DMS53 treated with DMSO at 0.1 percent for 48 hours (cell line): ENCODE measurements at regions not wholly inside any gene's neighbourhood (a gene's known extent, or its start where the extent isn't known, plus 50 kb on each side); places are given as distances from the start of the nearest gene placed in this dataset.
A peak's percentile ranks its signal among the peaks of the same experiment; 100 is the strongest.

ENCODE experiments used
- DNase-seq: peaks from one replicate; lab custom pipeline; 2025; ENCODE audit not compliant: unreplicated experiment; lab: John Stamatoyannopoulos, UW

DNA sequence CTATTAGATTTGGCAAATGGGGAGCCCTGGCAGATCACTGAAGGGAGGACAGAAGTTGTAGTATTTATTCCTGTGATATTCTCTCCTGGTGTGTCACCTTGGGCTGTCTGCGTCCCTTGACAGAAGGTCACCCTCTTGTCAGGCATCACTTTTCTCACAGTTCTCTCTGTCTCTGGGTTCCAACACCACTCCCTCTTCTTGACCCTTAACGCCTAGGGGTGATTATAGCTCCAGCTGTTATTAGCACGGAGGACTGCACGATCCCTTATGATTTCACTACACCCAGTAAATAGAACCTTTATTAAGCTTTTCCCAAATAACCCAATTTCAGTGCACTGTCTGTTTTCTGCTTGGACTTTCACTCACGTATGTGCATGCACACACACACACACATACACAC is 166.3 kb upstream of the TNP1 start:
- DNase-seq, result no peak

DNA sequence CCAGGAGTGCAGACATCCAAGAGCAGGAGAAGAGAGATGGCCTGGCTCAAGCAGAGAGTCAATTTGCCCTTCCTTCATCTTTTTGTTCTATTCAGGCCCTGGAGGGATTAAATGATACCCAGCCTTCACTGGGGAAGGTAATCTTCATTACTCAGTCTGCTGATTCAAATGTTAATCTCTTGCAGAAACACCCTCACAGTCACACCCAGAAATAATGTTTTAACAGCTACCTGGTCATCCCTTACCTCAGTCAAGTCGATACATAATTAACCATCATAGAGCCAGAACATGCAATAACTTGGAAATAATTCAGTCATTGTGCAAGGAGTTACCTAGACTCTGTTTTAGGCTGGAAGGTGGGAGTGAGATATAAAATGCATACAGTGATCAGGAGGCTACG is 163.7 kb upstream of the TNP1 start:
- DNase-seq, result no peak

DNA sequence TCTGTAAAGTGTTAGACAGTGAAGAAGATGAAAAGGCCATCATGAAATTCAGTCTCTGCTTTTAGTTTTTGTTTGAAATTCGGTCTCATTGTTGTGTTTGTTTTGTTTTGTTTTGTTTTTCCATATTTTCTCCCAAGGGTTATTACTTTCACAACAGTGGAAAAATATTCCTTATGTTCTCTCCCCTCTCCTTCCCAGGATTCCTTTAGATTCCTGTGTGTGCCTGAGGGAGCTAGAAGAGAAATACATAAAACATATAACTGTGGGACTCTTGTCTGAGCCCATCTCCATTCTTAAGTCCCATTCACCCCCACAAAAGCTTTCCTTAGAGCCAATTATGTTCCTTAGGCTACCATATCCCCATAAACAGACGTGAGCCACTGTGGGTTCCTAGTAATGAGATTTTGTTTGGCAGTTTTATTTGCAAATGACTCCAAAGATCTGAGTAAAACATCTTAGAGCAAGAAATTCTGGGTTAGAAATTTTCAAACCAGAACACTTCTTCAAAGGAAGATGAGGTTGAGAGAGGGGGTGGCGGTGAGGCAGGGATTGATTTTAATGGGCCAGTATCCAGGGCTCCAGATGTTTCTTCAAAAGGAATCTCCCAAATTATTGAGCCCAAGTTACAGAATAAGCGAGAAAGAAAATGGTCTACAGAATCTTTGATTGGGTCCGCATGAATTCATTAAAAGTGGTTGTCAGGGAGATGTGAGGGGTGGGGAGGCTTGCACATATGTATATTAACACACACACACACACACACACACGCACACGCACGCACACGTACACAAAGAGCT is 157.8 kb upstream of the TNP1 start:
- DNase-seq, result no peak

DNA sequence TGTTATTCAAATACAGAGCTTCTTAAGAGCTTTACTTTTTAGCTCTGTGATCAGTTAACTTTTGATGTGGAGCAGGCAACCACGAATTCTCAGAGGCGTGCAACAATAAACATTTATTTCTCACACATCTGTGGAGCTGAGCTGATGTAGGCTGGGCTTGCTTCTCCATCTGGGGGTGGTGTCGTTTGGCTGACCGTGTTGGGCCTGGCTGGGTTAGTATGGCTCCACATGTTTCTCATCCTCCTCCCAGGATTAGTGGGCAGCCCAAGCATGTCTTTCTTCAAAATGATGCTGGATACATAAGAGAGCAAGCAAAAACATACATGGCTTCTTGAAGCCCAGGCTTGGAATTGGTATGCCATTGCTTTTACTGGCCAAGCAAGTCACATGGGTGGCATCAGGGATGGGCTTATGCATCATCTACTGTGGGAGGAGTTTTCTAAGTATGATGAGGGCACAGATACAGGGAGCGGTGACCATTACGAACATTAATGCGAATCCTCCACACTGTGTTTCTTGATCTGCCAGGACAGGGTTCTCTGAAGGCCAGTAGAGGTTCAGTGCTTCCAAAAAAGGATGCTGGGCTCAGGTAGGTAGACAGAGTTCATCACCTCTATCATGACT is 157.0 kb upstream of the TNP1 start:
- no peak for DNase-seq

DNA sequence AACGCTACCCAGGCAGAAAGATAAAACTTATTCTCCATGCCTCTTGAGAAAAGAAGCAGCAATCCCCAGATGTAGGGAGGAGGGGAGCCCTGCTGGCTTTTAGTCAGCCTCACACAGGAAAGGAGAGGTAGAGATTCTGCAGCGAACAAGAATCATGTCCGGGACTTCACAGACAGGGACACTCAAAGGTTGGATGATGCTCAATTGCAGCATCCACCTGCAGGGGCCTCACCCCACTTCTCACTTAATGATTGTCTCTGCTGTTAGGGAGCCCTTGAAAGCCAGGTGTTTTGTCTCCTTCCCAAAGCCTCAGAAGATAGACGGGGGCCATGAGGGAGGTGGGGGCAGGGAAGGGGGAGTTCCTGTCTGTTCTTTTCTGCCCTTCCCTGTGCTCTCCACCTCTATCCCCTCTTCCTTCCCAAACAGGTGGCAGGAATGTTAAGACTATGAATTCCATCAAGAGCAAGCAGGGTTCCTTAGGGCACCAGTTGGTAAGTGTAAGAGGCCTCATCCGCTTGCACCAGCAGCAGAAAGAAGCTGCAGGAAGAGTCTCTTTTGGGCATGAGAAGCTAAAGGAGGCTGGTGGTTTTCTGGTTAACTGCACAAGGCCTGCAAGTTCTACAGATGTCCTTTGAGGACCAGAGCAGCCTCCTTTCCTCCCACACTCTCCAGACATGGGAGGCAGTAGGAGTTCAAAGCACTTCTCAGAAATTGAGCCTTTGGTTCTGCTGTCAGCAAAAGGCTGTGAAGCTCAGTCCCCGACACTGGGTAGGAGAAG is 154.7 kb upstream of the TNP1 start:
- DNase-seq, result no peak

DNA sequence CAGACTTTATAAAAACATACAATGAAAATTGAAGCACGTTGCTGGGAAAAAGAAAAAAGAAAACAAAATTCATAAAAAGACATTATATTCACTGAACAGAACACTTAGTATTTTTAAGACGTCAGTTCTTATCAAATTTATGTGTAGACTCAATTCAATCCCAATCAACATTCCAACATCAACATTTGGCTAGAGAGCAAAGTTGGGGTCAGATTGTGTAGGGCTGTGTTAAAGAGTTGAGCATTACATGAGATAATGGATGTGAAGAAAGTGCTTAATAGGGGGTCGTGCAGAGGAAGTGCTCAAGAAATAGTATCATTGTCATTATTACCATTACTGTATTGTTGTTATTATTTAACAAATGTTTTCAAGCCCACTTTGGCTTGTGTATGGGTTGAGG is 154.1 kb upstream of the TNP1 start:
- DNase-seq, result no peak

DNA sequence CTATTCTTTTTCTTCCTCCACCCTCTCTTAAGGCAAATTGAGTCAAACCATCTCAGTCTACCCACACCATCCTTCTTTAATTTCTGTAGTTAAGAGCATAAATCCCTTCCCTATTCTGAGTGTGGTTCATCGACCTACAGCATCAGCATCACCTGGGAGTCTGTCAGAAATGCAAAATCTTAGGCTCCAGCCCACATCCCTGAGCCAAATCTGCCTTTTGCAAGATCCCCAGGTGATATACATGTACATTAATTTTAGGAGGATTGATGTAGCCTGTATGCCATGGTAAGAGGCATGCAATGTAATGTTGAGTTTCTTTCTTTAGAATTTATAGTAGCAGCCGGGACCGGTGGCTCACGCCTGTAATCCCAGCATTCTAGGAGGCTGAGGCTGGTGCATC is 151.7 kb upstream of the TNP1 start:
- DNase-seq, result no peak

DNA sequence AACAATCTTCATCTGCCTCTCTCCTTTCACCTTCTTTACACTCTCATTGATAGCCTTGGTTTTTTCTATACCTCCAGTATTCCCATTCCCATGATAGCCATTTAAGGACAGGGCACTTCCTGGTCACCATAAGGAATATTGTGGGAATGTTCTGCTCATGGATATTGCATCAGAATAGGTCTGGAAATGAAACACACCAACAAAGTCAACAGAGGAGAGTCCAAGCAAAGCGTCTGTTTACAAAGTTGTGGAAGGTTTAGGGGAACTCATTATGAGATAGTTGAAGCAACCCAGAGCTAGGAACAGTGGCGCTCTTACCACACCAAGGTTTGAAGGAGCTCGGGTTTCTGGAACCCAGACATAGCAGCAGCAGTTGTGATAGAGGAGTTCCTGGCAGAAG is 150.3 kb upstream of the TNP1 start:
- DNase-seq, result no peak

DNA sequence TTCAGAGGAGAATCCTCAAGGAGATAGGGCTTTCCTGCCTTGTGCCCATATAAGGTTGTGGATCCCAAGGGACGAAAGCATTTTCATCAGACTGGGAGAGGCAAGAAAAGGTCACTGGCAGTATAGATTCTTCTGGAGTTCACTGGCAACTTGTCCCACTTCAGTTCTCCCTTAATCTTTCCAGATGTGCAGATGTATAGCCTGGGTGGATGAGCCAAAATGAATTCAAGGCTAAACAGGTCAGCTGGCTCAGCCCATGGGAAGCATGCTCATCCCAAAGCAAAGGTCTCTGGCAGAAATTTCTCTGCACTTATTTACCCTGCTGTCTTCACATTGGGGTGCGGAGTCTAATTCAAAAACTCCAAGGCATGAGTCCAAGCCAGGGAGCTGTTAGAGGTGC is 148.9 kb upstream of the TNP1 start:
- no peak for DNase-seq

DNA sequence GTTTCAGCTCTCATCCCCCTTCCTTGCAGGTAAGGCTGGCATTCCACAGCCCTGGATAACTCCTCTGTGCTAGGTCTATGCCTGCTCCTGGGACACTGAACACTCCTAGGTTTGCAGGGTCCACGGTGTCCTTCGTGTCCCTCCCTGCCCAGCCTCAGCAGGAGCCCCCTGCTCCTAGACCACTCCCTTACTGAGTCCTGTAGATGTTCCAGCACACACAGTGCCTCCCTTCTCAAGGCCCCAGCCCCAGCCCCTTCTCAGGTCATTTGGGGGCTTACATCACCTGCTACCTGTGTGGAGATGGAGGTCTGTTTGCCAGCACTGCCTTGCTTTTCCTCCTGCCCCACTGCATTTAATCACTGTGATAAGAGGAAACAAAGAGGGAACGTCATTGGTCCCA is 146.4 kb upstream of the TNP1 start:
- no peak for DNase-seq

DNA sequence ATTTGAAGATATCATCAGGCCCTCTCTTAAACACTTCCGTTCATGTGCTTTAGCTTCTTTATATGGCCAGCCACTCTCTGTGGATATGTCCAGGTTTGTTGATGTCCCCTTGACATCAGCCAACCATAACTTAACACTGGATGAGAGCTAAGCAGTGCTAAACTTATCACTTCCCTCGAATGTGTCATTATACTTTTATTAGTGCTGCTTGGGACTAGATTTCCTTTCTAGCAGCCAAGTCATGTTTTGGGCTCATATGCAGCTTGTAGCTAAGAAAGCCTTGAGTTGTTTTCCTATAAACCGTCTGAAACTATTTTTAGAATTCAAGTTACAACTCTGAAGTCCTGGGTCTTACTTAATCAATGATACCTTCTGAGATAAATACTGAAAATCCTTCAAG is 144.8 kb upstream of the TNP1 start:
- no peak for DNase-seq

DNA sequence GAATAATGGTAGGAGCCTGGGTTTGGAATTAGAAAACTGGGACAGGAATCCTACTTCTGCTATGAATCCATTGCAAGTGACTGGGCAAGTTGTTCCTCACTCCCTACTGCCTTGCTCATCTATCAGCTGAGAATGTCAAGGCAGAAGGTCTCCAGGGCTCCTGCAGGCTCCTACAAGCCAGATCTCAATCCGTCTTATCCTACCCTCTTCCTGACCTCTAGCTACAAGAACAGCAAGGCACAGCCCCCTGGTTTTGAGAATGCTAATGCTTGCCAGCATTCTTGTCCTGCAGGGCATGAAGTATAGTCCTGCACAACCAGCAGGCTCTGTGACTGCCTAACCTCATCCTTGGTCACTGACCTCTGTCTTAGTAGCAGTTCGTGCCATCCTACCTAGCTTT is 141.9 kb upstream of the TNP1 start:
- DNase-seq, result no peak

DNA sequence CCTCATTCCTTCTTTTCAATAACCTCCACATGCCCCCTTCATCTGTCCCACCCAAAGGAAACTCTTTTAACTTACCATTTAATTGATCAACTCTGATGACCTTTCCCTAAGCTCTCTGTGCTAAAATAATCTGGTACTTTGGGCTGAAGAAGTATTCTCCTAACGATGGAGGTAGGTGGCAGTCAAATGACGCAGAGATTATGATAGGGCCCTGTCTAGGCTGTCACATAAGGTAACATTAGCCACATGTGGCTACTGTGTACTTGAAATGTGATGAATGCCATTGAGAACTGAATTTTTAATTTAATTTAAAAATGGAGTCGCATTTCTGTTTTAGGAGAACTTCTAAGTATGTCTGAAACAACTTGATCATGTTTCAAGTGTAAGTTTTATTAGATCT is 140.5 kb upstream of the TNP1 start:
- DNase-seq, result no peak

DNA sequence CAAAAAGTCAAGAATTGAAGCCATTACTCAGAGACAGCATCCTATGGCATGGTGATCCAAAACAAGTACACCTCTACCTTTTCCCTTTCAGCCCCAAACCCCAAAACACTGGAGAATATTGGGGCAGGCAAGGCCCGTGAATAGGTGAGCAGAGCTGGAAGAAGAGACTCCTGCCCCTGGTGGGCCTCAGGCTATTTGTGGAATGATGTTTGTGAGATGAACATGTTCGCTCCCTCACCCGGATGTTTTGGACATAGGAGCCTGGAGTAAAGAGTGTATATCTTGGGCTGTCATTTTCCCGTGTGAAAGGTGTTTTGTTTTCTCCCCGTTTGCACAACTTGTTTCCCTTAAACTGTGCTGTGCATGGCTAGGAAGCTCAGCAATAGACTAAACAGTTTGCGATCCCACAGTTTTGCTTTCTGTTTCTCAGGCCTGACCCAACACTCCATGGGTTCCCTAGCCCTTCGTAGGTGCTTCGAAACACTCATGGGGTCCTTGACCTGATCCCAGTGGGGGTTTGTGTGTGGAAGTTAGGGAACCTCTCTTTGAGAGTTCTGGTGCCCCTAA is 136.5 kb upstream of the TNP1 start:
- no peak for DNase-seq

DNA sequence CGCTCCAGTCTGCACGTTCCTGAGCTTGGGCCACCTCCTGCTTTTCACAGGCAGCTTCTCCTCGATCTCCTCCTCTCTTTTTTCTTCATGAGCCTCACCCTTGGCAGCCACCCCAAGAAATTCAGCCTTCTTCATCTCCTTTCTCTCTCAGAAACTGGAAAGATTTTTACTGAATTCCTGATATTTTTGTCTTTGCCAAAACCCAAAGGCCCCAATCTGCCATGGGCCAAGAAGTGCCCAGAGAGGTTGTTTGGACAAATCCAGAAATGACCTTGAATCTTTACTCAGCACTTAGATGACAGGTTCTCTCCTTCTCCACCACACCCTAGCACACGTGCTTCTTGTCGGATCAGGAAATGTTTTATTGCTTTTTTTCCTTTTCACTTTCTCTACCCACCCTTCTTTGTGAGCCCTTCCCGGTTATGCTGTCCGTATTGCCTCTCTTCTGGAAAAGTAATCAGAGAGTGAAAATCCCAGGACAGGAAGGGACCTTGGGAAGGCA is 134.5 kb upstream of the TNP1 start:
- DNase-seq, result no peak

DNA sequence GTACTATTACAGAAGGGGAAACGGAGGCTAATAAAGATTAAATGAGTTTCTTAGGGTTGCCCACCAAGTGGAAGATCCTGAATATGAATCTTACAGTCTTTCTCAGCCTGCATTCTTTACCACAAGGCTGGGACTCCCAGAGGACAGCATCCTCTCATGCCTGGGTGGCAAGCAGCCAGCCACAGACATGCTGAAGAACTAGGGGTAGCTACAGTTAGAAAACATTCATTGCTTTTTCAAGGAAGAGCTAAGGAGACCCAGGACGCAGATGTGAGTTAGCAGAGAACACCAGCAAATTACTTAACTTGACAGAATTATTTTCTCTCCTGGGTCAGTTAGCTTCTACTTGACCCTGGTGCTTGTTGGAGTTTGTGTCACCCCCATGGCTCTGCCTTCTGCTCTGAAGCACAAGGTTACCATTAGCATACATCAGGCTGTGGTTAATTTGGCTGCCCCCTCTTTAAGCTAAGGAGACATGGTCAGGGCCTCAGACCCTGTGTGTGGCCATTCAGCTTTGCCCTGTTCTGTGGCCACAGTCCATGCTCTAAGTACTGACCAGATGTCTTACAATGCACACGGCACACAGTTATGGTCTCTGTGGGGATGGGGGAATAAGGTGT is 132.3 kb upstream of the TNP1 start:
- no peak for DNase-seq

DNA sequence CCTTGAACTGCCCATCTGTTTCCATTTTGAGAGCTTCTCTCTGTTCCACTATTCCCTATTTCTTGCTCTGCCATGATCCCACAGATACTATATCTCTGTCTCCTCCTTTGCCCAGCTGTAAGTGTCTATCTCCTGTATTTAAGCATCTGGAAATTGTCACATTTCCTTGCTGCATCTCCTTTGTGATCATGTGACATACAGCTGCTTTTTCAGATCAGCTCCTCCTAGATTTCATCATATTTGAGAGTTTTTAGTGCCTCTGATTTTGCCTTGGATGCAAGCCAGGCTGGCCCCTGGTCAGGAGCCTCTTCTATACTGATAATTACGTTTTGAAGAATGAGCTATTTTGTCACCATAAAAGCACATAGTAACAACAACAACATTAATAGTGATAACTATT is 131.7 kb upstream of the TNP1 start:
- no peak for DNase-seq

DNA sequence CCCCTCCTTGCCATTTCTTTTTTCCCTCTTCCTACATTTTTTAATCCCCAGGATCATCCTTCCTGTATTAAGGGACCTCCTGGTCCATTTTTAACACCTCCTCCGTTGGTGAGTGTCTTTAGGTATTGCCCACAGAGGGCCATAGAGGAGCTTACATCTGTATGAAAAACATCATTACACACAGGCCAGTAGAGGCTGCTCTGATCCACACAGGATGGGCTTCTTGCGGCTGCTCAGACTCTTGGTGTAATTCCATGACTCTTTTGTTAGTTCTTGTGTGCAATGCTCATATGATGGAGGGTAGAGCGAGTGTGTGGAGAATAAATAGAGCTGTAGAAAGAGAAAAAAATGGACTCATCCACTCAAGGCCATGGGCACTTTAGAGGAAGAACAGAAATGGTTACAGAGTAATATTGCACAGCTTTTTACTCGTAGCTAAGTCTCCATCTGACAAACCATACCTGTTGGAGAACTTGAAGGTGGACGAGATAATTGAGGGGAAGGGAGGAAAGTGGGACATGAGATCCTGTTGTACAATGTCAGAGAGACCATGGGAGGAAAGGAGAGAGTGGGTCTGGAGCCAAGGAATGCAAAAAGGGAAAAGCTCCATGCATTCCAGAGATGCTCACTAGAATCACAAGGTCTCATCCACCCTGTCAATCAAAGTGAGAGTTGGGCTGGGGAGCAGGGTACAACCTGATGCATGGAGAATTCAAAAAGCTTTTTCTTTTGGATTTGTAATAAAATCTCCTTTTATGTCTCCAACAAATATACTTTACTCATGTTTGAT is 129.7 kb upstream of the TNP1 start:
- DNase-seq, result no peak

DNA sequence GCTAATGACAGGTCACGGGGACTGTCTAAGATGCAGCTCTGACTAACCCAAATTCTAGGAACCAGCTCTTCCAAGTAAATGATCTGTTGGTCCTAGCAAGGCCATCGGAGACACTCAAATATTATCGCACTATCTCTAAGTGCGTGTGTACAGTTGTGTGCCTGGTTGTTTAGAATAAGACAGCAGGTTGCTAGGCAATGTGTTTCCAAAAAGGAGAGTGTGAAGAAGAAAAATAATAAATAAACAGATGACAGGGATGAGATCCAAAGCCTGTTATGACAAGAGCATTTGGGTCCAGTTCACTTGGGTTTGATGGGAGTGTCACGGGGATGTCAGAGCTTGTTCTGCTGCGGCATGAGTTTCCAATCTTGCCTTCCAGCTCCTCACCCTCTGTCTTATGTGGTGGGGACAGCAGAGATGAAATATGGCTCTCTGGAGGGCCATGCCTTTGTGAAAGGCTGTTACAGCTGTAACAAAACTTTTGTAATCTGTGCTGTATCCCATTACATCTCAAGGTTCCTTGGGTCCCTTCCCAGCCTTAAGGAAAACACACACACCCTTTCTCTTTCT is 127.5 kb upstream of the TNP1 start:
- no peak for DNase-seq

DNA sequence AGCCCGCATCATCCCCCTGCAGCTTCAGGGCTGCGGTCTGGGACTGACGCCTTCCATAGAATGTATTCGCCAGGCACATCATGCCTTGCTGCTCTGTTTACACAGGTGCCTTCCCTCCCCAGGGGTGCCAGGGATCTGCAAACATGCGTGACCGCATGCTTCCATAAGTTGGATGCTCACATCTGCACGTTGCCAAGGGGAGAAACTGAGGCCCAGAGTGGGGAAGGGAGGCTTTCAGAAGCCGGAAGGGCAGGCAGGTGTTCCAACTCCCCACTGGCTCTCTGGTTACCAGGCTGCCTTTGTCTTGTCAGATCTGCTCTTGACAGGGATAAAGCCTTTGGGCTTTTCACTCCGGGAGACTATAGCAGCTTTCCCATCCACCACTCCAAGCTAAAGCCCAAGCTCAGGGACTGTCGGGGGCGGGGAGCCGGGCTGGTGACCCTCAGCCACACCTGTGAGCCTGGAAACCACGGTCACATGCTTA is 125.8 kb upstream of the TNP1 start:
- DNase-seq, result peak; percentile 74
